ENCODE measurements at regions not wholly inside any gene's neighbourhood (a gene's known extent, or its start where the extent isn't known, plus 50 kb on each side); places are given as distances from the start of the nearest gene placed in this dataset.

GRCh38 chr10:47164126-47164799 is 135.7 kb upstream of the GDF10 start:
- TF ChIP-seq CTCF (tag by site-specific recombination; IDR thresholded peaks at IDR 0.05) (no peak), ZNF830 (tag by site-specific recombination; IDR thresholded peaks at IDR 0.05; ENCODE audit: low read depth) (no peak), ZBTB21 (tag by site-specific recombination; IDR thresholded peaks at IDR 0.05) (no peak), ZNF335 (tag by site-specific recombination; conservative IDR thresholded peaks at IDR 0.05) (no peak), ZNF48 (tag by site-specific recombination; IDR thresholded peaks at IDR 0.05) (no peak)

All from HEK293 (cell line).